Body of pancreas (tissue), 4 donors: ENCODE measurements at regions not wholly inside any gene's neighbourhood (a gene's known extent, or its start where the extent isn't known, plus 50 kb on each side); places are given as distances from the start of the nearest gene placed in this dataset.
"Not testable (repeated sequence)": the region's sequence is repeated elsewhere in the genome, so short reads cannot be mapped to it uniquely, and the experiment has no call there.

Experiments
- ATAC-seq: fragments of 150-250 bp; one replicate; pipeline ENCODE4 v1.9.1; 2016
- DNase-seq, 4 donors: peaks; one replicate each; pipeline ENCODE4 v3.0.0-alpha.2; 2019
- H3K27ac ChIP-seq, 4 donors: fragments of 200-600 bp; sonication (generic); 1 replicate in 3 of 4; 2 replicates in 1 of 4; pipeline versions ENCODE4 v1.5.1 to v1.6.1; 2016 to 2019; ENCODE audit warnings: mild to moderate bottlenecking in 1 of 4, mixed read lengths in 1 of 4, moderate library complexity in 1 of 4
- H3K27me3 ChIP-seq, 2 donors: fragments of 200-600 bp; sonication (generic); one replicate each; pipeline ENCODE4 v1.6.0; 2016; ENCODE audit warnings: mild to moderate bottlenecking in 1 of 2
- H3K36me3 ChIP-seq, 2 donors: fragments of 200-600 bp; sonication (generic); replicated peaks in 1 of 2; 2 replicates each; pipeline ENCODE4 v1.5.1; 2016; ENCODE audit warnings: low read depth in 2 of 2; ENCODE audit not compliant: insufficient read depth in 1 of 2
- H3K4me1 ChIP-seq: fragments of 200-600 bp; sonication (generic); one replicate; pipeline ENCODE4 v1.6.0; 2016
- H3K4me3 ChIP-seq, 2 donors: fragments of 200-600 bp; sonication (generic); 1 replicate in 1 of 2; 2 replicates in 1 of 2; pipeline ENCODE4 v1.5.1; 2016 to 2019
- H3K9me3 ChIP-seq, 3 donors: fragments of 200-600 bp; sonication (generic); 1 replicate in 2 of 3; 2 replicates in 1 of 3; pipeline ENCODE4 v1.5.1; 2016
- POLR2A ChIP-seq, 3 donors: fragments of 450-650 bp; IDR thresholded peaks; one replicate each; pipeline ENCODE4 v1.6.1; 2016; ENCODE audit warnings: antibody characterized with exemption in 3 of 3, mild to moderate bottlenecking in 2 of 3
- WGBS, 2 donors: methylation state at CpG; one replicate each; pipeline ENCODE4 v1.1.5; 2017; 5-methylcytosine and 5-hydroxymethylcytosine counted together
- intact Hi-C: fragments of 100-400 bp; cut with DNase I; formaldehyde crosslinking; loops from one replicate; pipeline ENCODE4 v1.15.1; 2023
- TF ChIP-seq, protein P1 (sequence below), 7 experiments: fragments of 450-650 bp in 4 of 7; fragments of 200-600 bp in 3 of 7; sonication (generic) in 3 of 7; IDR thresholded peaks; one replicate each; pipeline ENCODE4 v1.5.1; 2016 to 2019; ENCODE audit warnings: antibody characterized with exemption in 7 of 7

DNA sequence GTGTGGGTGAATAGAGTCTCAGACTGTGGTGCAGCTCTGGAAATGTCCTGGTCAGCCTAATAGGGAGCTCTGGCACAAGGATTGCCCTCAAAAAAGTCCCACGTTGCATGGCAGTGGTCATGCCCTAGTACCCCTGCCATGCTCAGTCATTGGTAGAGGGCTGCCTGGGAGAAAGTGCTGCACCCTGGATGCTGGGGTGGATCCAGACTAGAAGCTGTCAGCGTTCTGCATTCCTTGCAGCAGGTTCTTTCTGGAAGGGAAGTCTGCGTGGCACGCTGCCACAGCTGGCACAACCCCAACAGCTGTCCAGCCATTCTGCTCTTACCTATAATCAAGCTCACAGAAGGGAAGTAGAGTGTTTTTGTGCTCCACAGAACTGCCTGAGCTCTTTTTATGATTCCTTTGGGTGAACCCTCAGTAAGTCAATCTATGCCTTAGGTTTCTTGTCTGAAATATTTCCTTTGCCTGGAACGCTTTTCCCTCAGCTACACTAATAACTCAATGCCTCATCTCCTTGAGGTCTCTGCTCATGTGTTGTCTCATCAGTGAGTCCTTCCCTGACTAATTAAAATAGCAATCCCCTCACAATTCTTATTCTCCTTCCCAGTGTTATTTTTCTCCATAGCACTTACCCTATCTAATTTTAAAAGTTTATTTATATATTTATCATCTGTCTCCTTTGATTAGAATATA lies 61.5 kb upstream of the JAK1 start:
- no peak overlapping the region for H3K27ac ChIP-seq
- peak; percentile 71 for ATAC-seq

GRCh38 chr1:65029434-65029833 lies 63.1 kb upstream of the JAK1 start:
- 98 to 99% methylated on average over 3 of the region's 3 CpGs for WGBS, 2 donors
- H3K27me3 ChIP-seq, H3K9me3 ChIP-seq, H3K4me3 ChIP-seq, ATAC-seq, intact Hi-C loops, DNase-seq, H3K36me3 ChIP-seq, H3K27ac ChIP-seq: not testable (repeated sequence)
- peaks cover 30% of the 10 kb centered on the region for H3K4me1 ChIP-seq

More for the DNA sequence above, 61.5 kb upstream of the JAK1 start:
- Histone ChIP-seq H3K9me3 (no peaks in the 10 kb centered on the region), H3K4me1 (peaks cover 30% of the 10 kb centered on the region), H3K4me3 (no peak overlapping the region), H3K27me3 (no peaks in the 10 kb centered on the region), H3K36me3 (no peaks in the 10 kb centered on the region)
- intact Hi-C loops, result no loop called here
- TF ChIP-seq, protein P1, sequence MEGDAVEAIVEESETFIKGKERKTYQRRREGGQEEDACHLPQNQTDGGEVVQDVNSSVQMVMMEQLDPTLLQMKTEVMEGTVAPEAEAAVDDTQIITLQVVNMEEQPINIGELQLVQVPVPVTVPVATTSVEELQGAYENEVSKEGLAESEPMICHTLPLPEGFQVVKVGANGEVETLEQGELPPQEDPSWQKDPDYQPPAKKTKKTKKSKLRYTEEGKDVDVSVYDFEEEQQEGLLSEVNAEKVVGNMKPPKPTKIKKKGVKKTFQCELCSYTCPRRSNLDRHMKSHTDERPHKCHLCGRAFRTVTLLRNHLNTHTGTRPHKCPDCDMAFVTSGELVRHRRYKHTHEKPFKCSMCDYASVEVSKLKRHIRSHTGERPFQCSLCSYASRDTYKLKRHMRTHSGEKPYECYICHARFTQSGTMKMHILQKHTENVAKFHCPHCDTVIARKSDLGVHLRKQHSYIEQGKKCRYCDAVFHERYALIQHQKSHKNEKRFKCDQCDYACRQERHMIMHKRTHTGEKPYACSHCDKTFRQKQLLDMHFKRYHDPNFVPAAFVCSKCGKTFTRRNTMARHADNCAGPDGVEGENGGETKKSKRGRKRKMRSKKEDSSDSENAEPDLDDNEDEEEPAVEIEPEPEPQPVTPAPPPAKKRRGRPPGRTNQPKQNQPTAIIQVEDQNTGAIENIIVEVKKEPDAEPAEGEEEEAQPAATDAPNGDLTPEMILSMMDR (IDR thresholded peaks at IDR 0.05), result no peak
- TF ChIP-seq POLR2A (IDR thresholded peaks at IDR 0.05), result no peak
- DNase-seq, result peak; percentile 79 to 89 (median 82)
- WGBS, 2 donors, result 11 to 16% methylated on average over 5 of the region's 5 CpGs

GRCh38 chr1:65034879-65035278 lies 68.5 kb upstream of the JAK1 start:
- intact Hi-C loops, H3K9me3 ChIP-seq, H3K27ac ChIP-seq, DNase-seq, H3K4me3 ChIP-seq, ATAC-seq, H3K4me1 ChIP-seq, H3K36me3 ChIP-seq, H3K27me3 ChIP-seq: not testable (repeated sequence)
- WGBS, 2 donors, result 87 to 92% methylated on average over 5 of the region's 5 CpGs

- H3K27me3 ChIP-seq, result no peaks in the 10 kb centered on the region
- H3K27ac ChIP-seq, result no peak overlapping the region
- 95 to 100% methylated on average over 1 of the region's 1 CpG for WGBS, 2 donors
- H3K9me3 ChIP-seq, result no peaks in the 10 kb centered on the region
- ATAC-seq (no peak), DNase-seq (no peak)
- no peaks in the 10 kb centered on the region for H3K36me3 ChIP-seq
- no peak overlapping the region for H3K4me3 ChIP-seq
- intact Hi-C loops, result no loop called here
- TF ChIP-seq, protein P1 (IDR thresholded peaks at IDR 0.05), result no peak
- TF ChIP-seq POLR2A (IDR thresholded peaks at IDR 0.05), result no peak
- no peaks in the 10 kb centered on the region for H3K4me1 ChIP-seq
Observed at GRCh38 chr1:65036570-65037051, 70.3 kb upstream of the JAK1 start.

DNA sequence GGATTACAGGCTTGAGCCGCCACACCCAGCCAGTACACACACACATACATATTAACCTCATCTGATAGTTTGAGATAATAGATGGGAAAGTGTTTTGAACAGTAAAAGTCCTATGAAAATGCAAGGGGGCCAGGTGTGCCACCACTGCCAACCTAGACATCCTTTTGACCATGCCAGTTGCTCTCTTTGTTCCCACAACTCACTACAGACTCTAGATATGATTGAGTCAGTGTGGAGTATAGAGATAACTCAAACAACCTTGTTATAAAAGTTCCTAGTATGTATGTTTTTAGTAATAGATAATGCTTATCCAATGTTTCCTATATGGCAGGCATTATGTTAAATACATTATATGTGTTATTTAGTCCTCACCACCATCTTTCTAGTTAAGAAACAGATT lies 72.7 kb upstream of the JAK1 start:
- Histone ChIP-seq H3K4me3 (no peak overlapping the region), H3K9me3 (no peaks in the 10 kb centered on the region), H3K27me3 (no peaks in the 10 kb centered on the region), H3K36me3 (no peaks in the 10 kb centered on the region), H3K27ac (no peak overlapping the region), H3K4me1 (no peaks in the 10 kb centered on the region)
- 85 to 100% methylated on average over 1 of the region's 1 CpG for WGBS, 2 donors
- DNase-seq (no peak), ATAC-seq (no peak)
- TF ChIP-seq, protein P1 (IDR thresholded peaks at IDR 0.05), result no peak
- no peak for TF ChIP-seq POLR2A (IDR thresholded peaks at IDR 0.05)
- intact Hi-C loops, result no loop called here

- H3K27me3 ChIP-seq, result no peaks in the 10 kb centered on the region
- intact Hi-C loops, result no loop called here
- ATAC-seq (no peak), DNase-seq (no peak)
- TF ChIP-seq, protein P1 (IDR thresholded peaks at IDR 0.05), result no peak
- no peak for TF ChIP-seq POLR2A (IDR thresholded peaks at IDR 0.05)
- no peak overlapping the region for H3K27ac ChIP-seq
- H3K4me3 ChIP-seq, result no peak overlapping the region
- WGBS, 2 donors, result 71 to 98% methylated on average over 2 of the region's 2 CpGs
- H3K9me3 ChIP-seq, result no peaks in the 10 kb centered on the region
- no peaks in the 10 kb centered on the region for H3K4me1 ChIP-seq
- H3K36me3 ChIP-seq, result no peaks in the 10 kb centered on the region
Observed at GRCh38 chr1:65039508-65039907, 73.2 kb upstream of the JAK1 start.
